ENCODE measurements at regions not wholly inside any gene's neighbourhood (a gene's known extent, or its start where the extent isn't known, plus 50 kb on each side); places are given as distances from the start of the nearest gene placed in this dataset.

- TF ChIP-seq TAF1 (IDR thresholded peaks at IDR 0.05; ENCODE audit: low read depth) (no peak), YY1 (IDR thresholded peaks at IDR 0.05; ENCODE audit: low read depth) (no peak), MAX (IDR thresholded peaks at IDR 0.05) (no peak), NFIC (IDR thresholded peaks at IDR 0.05) (no peak), USF1 (IDR thresholded peaks at IDR 0.05) (no peak), FOXM1 (IDR thresholded peaks at IDR 0.05; ENCODE audit: borderline replicate concordance, low read depth) (no peak), RAD21 (IDR thresholded peaks at IDR 0.05; ENCODE audit: low read depth) (no peak), TCF12 (IDR thresholded peaks at IDR 0.05; ENCODE audit: low read depth) (no peak), TEAD4 (IDR thresholded peaks at IDR 0.05) (no peak), CEBPB (IDR thresholded peaks at IDR 0.05) (no peak), REST (IDR thresholded peaks at IDR 0.05; ENCODE audit: low read depth) (no peak), ZBTB7A (IDR thresholded peaks at IDR 0.05; ENCODE audit: low read depth) (no peak), EP300 (IDR thresholded peaks at IDR 0.05; ENCODE audit: borderline replicate concordance) (no peak), EGR1 (IDR thresholded peaks at IDR 0.05) (no peak), CREB1 (IDR thresholded peaks at IDR 0.05; ENCODE audit: low read depth) (no peak)
Measured at GRCh38 chr14:26765768-26766520, 168.1 kb upstream of the NOVA1 start.

- no peak for TF ChIP-seq FOXM1 (IDR thresholded peaks at IDR 0.05; ENCODE audit: borderline replicate concordance, low read depth)
- no peak for TF ChIP-seq REST (IDR thresholded peaks at IDR 0.05; ENCODE audit: low read depth)
- TF ChIP-seq TAF1 (IDR thresholded peaks at IDR 0.05; ENCODE audit: low read depth), result no peak
- TF ChIP-seq EGR1 (IDR thresholded peaks at IDR 0.05), result no peak
- TF ChIP-seq ZBTB7A (IDR thresholded peaks at IDR 0.05; ENCODE audit: low read depth), result no peak
- TF ChIP-seq TEAD4 (IDR thresholded peaks at IDR 0.05), result no peak
- TF ChIP-seq EP300 (IDR thresholded peaks at IDR 0.05; ENCODE audit: borderline replicate concordance), result no peak
Measured at GRCh38 chr14:26766726-26767125, 168.9 kb upstream of the NOVA1 start.

- TF ChIP-seq MAX (IDR thresholded peaks at IDR 0.05), result no peak
- TF ChIP-seq RAD21 (IDR thresholded peaks at IDR 0.05; ENCODE audit: low read depth), result no peak
- no peak for TF ChIP-seq USF1 (IDR thresholded peaks at IDR 0.05)
- no peak for TF ChIP-seq EGR1 (IDR thresholded peaks at IDR 0.05)
- TF ChIP-seq CEBPB (IDR thresholded peaks at IDR 0.05), result no peak
- TF ChIP-seq EP300 (IDR thresholded peaks at IDR 0.05; ENCODE audit: borderline replicate concordance), result no peak
Measured at GRCh38 chr14:26773906-26774593, 176.2 kb upstream of the NOVA1 start.

GRCh38 chr14:26775765-26776563 is 178.1 kb upstream of the NOVA1 start:
- TF ChIP-seq TCF12 (IDR thresholded peaks at IDR 0.05; ENCODE audit: low read depth) (no peak), CREB1 (IDR thresholded peaks at IDR 0.05; ENCODE audit: low read depth) (no peak), RAD21 (IDR thresholded peaks at IDR 0.05; ENCODE audit: low read depth) (no peak), FOXM1 (IDR thresholded peaks at IDR 0.05; ENCODE audit: borderline replicate concordance, low read depth) (no peak), REST (IDR thresholded peaks at IDR 0.05; ENCODE audit: low read depth) (no peak), CEBPB (IDR thresholded peaks at IDR 0.05) (no peak)
